ENCODE measurements at regions not wholly inside any gene's neighbourhood (a gene's known extent, or its start where the extent isn't known, plus 50 kb on each side); places are given as distances from the start of the nearest gene placed in this dataset.

- TF ChIP-seq, protein P1, sequence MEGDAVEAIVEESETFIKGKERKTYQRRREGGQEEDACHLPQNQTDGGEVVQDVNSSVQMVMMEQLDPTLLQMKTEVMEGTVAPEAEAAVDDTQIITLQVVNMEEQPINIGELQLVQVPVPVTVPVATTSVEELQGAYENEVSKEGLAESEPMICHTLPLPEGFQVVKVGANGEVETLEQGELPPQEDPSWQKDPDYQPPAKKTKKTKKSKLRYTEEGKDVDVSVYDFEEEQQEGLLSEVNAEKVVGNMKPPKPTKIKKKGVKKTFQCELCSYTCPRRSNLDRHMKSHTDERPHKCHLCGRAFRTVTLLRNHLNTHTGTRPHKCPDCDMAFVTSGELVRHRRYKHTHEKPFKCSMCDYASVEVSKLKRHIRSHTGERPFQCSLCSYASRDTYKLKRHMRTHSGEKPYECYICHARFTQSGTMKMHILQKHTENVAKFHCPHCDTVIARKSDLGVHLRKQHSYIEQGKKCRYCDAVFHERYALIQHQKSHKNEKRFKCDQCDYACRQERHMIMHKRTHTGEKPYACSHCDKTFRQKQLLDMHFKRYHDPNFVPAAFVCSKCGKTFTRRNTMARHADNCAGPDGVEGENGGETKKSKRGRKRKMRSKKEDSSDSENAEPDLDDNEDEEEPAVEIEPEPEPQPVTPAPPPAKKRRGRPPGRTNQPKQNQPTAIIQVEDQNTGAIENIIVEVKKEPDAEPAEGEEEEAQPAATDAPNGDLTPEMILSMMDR (IDR thresholded peaks at IDR 0.05), result no peak
- no peak for TF ChIP-seq POLR2AphosphoS5 (IDR thresholded peaks at IDR 0.05; ENCODE audit: low read depth, low read length)
These were observed 352.5 kb upstream of the CYLC2 start for GRCh38 chr9:102642651-102643050.
